Thoracic aorta (tissue), 2 donors: ENCODE measurements at regions not wholly inside any gene's neighbourhood (a gene's known extent, or its start where the extent isn't known, plus 50 kb on each side); places are given as distances from the start of the nearest gene placed in this dataset.
A peak's percentile ranks its signal among the peaks of the same experiment; 100 is the strongest.

Experiments used
- ATAC-seq: fragments of 150-250 bp; one replicate; pipeline ENCODE4 v1.8.0; 2017; ENCODE audit warnings: low read depth; ENCODE audit not compliant: insufficient number of reproducible peaks, low FRiP score
- DNase-seq: peaks from one replicate; pipeline ENCODE4 v3.0.0-alpha.2; 2020; ENCODE audit warnings: low spot score
- H3K27ac ChIP-seq, 2 donors: fragments of 200-600 bp; sonication (generic); 1 replicate in 1 of 2; 2 replicates in 1 of 2; pipeline ENCODE4 v1.5.1; 2016; ENCODE audit warnings: mild to moderate bottlenecking in 2 of 2, moderate library complexity in 2 of 2
- H3K27me3 ChIP-seq: fragments of 200-600 bp; sonication (generic); replicated peaks from 2 replicates; pipeline ENCODE4 v1.6.0; 2016; ENCODE audit warnings: mild to moderate bottlenecking; ENCODE audit not compliant: insufficient read depth
- H3K36me3 ChIP-seq: fragments of 200-600 bp; sonication (generic); one replicate; pipeline ENCODE4 v1.5.1; 2016
- H3K4me1 ChIP-seq, 2 donors: fragments of 200-600 bp; sonication (generic); 1 replicate in 1 of 2; 2 replicates in 1 of 2; pipeline versions ENCODE4 v1.5.1 to v1.6.0; 2016; ENCODE audit warnings: low read depth in 2 of 2, mild to moderate bottlenecking in 1 of 2; ENCODE audit not compliant: control insufficient read depth in 1 of 2
- H3K4me3 ChIP-seq: fragments of 200-600 bp; sonication (generic); 2 replicates; pipeline ENCODE4 v1.5.1; 2016; ENCODE audit warnings: mild to moderate bottlenecking
- H3K9me3 ChIP-seq: fragments of 200-600 bp; sonication (generic); 2 replicates; pipeline ENCODE4 v1.5.1; 2016
- CTCF ChIP-seq: fragments of 200-600 bp; sonication (generic); IDR thresholded peaks from one replicate; pipeline ENCODE4 v1.5.1; 2019; ENCODE audit warnings: antibody characterized with exemption

- DNase-seq, result no peak
- Histone ChIP-seq H3K27ac (no peak overlapping the region), H3K36me3 (no peaks in the 10 kb centered on the region), H3K4me1 (no peaks in the 10 kb centered on the region), H3K27me3 (no peaks in the 10 kb centered on the region), H3K4me3 (no peak overlapping the region), H3K9me3 (no peaks in the 10 kb centered on the region)
- no peak for TF ChIP-seq CTCF
- no peak for ATAC-seq
These were observed 736.7 kb upstream of the PTBP2 start for GRCh38 chr1:95984798-95985374.

GRCh38 chr1:95990033-95990432 lies 731.6 kb upstream of the PTBP2 start:
- no peak for ATAC-seq
- Histone ChIP-seq H3K9me3 (no peaks in the 10 kb centered on the region), H3K4me1 (no peaks in the 10 kb centered on the region), H3K27me3 (no peaks in the 10 kb centered on the region), H3K36me3 (no peaks in the 10 kb centered on the region), H3K27ac (no peak overlapping the region), H3K4me3 (no peak overlapping the region)
- no peak for DNase-seq
- no peak for TF ChIP-seq CTCF

GRCh38 chr1:95991787-95992520 lies 729.6 kb upstream of the PTBP2 start:
- Histone ChIP-seq H3K4me1 (no peaks in the 10 kb centered on the region), H3K4me3 (no peak overlapping the region), H3K9me3 (no peaks in the 10 kb centered on the region), H3K36me3 (no peaks in the 10 kb centered on the region), H3K27me3 (no peaks in the 10 kb centered on the region), H3K27ac (no peak overlapping the region)
- no peak for TF ChIP-seq CTCF
- DNase-seq (no peak), ATAC-seq (no peak)

- Histone ChIP-seq H3K4me1 (no peaks in the 10 kb centered on the region), H3K36me3 (no peaks in the 10 kb centered on the region), H3K9me3 (no peaks in the 10 kb centered on the region), H3K4me3 (peak overlapping the region; percentile 56), H3K27ac (no peak overlapping the region), H3K27me3 (no peaks in the 10 kb centered on the region)
- DNase-seq (no peak), ATAC-seq (no peak)
- TF ChIP-seq CTCF, result no peak
These were observed 726.9 kb upstream of the PTBP2 start for GRCh38 chr1:95994643-95995042.

- Histone ChIP-seq H3K4me3 (no peak overlapping the region), H3K27me3 (no peaks in the 10 kb centered on the region), H3K9me3 (no peaks in the 10 kb centered on the region), H3K27ac (peak overlapping the region in 1 of 2 donors; percentile 60), H3K4me1 (peaks cover 3 to 19% of the 10 kb centered on the region in 2 donors), H3K36me3 (no peaks in the 10 kb centered on the region)
- DNase-seq, result no peak
- no peak for TF ChIP-seq CTCF
- no peak for ATAC-seq
These were observed 719.4 kb upstream of the PTBP2 start for GRCh38 chr1:96002201-96002600.
